OCI-LY1 (cell line): ENCODE measurements at regions not wholly inside any gene's neighbourhood (a gene's known extent, or its start where the extent isn't known, plus 50 kb on each side); places are given as distances from the start of the nearest gene placed in this dataset.

ENCODE experiments used
- EZH2 ChIP-seq: fragments of 200-600 bp; sonication (generic), shearing (Covaris generic); IDR thresholded peaks from 2 replicates; pipeline ENCODE4 v1.8.0; 2017; ENCODE audit warnings: borderline replicate concordance, mixed run types, mild to moderate bottlenecking, antibody characterized with exemption, low read length, moderate library complexity, mixed read lengths
- TF ChIP-seq, protein P1 (sequence below): fragments of 200-600 bp; sonication (generic), shearing (Covaris generic); IDR thresholded peaks from 2 replicates; pipeline ENCODE4 v1.5.1; 2017; ENCODE audit warnings: mild to moderate bottlenecking, antibody characterized with exemption, low read length, moderate library complexity, mixed read lengths

GRCh38 chr13:31914843-31915242 is 116.7 kb upstream of the FRY start:
- TF ChIP-seq, protein P1, sequence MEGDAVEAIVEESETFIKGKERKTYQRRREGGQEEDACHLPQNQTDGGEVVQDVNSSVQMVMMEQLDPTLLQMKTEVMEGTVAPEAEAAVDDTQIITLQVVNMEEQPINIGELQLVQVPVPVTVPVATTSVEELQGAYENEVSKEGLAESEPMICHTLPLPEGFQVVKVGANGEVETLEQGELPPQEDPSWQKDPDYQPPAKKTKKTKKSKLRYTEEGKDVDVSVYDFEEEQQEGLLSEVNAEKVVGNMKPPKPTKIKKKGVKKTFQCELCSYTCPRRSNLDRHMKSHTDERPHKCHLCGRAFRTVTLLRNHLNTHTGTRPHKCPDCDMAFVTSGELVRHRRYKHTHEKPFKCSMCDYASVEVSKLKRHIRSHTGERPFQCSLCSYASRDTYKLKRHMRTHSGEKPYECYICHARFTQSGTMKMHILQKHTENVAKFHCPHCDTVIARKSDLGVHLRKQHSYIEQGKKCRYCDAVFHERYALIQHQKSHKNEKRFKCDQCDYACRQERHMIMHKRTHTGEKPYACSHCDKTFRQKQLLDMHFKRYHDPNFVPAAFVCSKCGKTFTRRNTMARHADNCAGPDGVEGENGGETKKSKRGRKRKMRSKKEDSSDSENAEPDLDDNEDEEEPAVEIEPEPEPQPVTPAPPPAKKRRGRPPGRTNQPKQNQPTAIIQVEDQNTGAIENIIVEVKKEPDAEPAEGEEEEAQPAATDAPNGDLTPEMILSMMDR = no peak
- TF ChIP-seq EZH2 = no peak
